Activated naive CD4-positive, alpha-beta T cell treated with anti-CD3 and anti-CD28 coated beads, Interleukin-2, amount 50 U/mL, for 16 hours (primary cell): ENCODE measurements at regions not wholly inside any gene's neighbourhood (a gene's known extent, or its start where the extent isn't known, plus 50 kb on each side); places are given as distances from the start of the nearest gene placed in this dataset.
"Not testable (repeated sequence)": the region's sequence is repeated elsewhere in the genome, so short reads cannot be mapped to it uniquely, and the experiment has no call there.

Experiments
- DNase-seq: peaks from one replicate; pipeline ENCODE4 v3.0.0-alpha.2; 2020

GRCh38 chr9:28127101-28127500, 553.8 kb upstream of the C9orf72 start:
- DNase-seq = no peak

- no peak for DNase-seq
Measured at GRCh38 chr9:28134446-28134976, 561.2 kb upstream of the C9orf72 start.

GRCh38 chr9:28135549-28135948, 562.3 kb upstream of the C9orf72 start:
- DNase-seq = no peak

GRCh38 chr9:28136113-28136512, 562.8 kb upstream of the C9orf72 start:
- DNase-seq = no peak

- DNase-seq = not testable (repeated sequence)
Measured at GRCh38 chr9:28147430-28147829, 574.1 kb upstream of the C9orf72 start.

- DNase-seq = not testable (repeated sequence)
Measured at GRCh38 chr9:28147923-28148597, 574.8 kb upstream of the C9orf72 start.

GRCh38 chr9:28149361-28150050, 576.2 kb upstream of the C9orf72 start:
- not testable (repeated sequence) for DNase-seq

- no peak for DNase-seq
Measured at GRCh38 chr9:28155067-28155466, 581.8 kb upstream of the C9orf72 start.

- no peak for DNase-seq
Measured at GRCh38 chr9:28155671-28156070, 582.4 kb upstream of the C9orf72 start.

GRCh38 chr9:28158451-28158850, 585.2 kb upstream of the C9orf72 start:
- DNase-seq = no peak

- DNase-seq = no peak
Measured at GRCh38 chr9:28163619-28164018, 590.3 kb upstream of the C9orf72 start.

GRCh38 chr9:28166179-28166578, 592.9 kb upstream of the C9orf72 start:
- no peak for DNase-seq

GRCh38 chr9:28177142-28177541, 603.9 kb upstream of the C9orf72 start:
- no peak for DNase-seq

- DNase-seq = no peak
Measured at GRCh38 chr9:28177925-28178324, 604.6 kb upstream of the C9orf72 start.

GRCh38 chr9:28179893-28180292, 606.6 kb upstream of the C9orf72 start:
- no peak for DNase-seq

GRCh38 chr9:28190981-28191380, 617.7 kb upstream of the C9orf72 start:
- DNase-seq = no peak

- DNase-seq = no peak
Measured at GRCh38 chr9:28197653-28198052, 624.4 kb upstream of the C9orf72 start.

- no peak for DNase-seq
Measured at GRCh38 chr9:28203036-28203435, 629.8 kb upstream of the C9orf72 start.

- DNase-seq = no peak
Measured at GRCh38 chr9:28206280-28206679, 633.0 kb upstream of the C9orf72 start.

GRCh38 chr9:28207657-28208056, 634.4 kb upstream of the C9orf72 start:
- no peak for DNase-seq

GRCh38 chr9:28209130-28209529, 635.8 kb upstream of the C9orf72 start:
- DNase-seq = no peak

GRCh38 chr9:28212979-28213378, 639.7 kb upstream of the C9orf72 start:
- DNase-seq = no peak

GRCh38 chr9:28215536-28216299, 642.4 kb upstream of the C9orf72 start:
- no peak for DNase-seq

- DNase-seq = no peak
Measured at GRCh38 chr9:28232686-28233085, 659.4 kb upstream of the C9orf72 start.
